Activated naive CD8-positive, alpha-beta T cell treated with anti-CD3 and anti-CD28 coated beads, Interleukin-2, amount 50 U/mL, for 24 hours (primary cell): ENCODE measurements at regions not wholly inside any gene's neighbourhood (a gene's known extent, or its start where the extent isn't known, plus 50 kb on each side); places are given as distances from the start of the nearest gene placed in this dataset.
A peak's percentile ranks its signal among the peaks of the same experiment; 100 is the strongest.

Source experiments
- ATAC-seq: fragments of 150-1000 bp; cut with Tn5 transposase; one replicate; pipeline ENCODE4 v1.10.0; 2021
- DNase-seq: peaks from one replicate; pipeline ENCODE4 v3.0.0; 2021
- H3K27ac Mint-ChIP-seq: one replicate; pipeline ENCODE4 v1.8.0; 2021; ENCODE audit warnings: mild to moderate bottlenecking, mixed read lengths
- H3K27me3 Mint-ChIP-seq: one replicate; pipeline ENCODE4 v1.8.0; 2021; ENCODE audit warnings: mixed read lengths
- H3K36me3 Mint-ChIP-seq: one replicate; pipeline ENCODE4 v1.8.0; 2021; ENCODE audit warnings: low read depth, mixed read lengths
- H3K4me1 Mint-ChIP-seq: one replicate; pipeline ENCODE4 v1.8.0; 2021; ENCODE audit warnings: mixed read lengths
- H3K4me3 Mint-ChIP-seq: one replicate; pipeline ENCODE4 v1.8.0; 2021; ENCODE audit warnings: mild to moderate bottlenecking, moderate library complexity, mixed read lengths
- H3K9me3 Mint-ChIP-seq: one replicate; pipeline ENCODE4 v1.8.0; 2021; ENCODE audit warnings: mixed read lengths

DNA sequence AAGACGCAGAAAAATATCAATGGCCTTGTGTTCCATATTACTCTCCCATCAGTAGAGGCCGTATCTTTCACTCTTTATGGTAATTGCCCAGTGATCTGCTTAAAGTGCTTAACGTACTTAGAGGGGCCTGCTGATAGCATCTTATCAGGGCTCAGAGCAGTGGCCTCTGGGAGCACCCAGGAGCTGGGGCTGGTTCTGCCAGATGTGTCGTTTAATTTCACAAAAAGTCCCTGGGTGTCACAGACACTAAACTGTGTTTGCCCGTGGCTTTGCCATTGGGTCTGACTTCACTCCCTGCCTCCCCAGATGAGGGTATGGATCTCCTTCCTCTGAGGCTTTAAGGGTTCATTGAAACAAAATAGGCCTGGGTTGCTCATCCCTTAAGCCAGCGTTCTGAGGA lies 435.3 kb downstream of the GATA3 start:
- Mint-ChIP-seq H3K27ac (no peak overlapping the region), H3K4me3 (no peak overlapping the region), H3K9me3 (no peaks in the 10 kb centered on the region), H3K36me3 (no peaks in the 10 kb centered on the region), H3K27me3 (peaks cover 2% of the 10 kb centered on the region), H3K4me1 (no peaks in the 10 kb centered on the region)
- no peak for ATAC-seq
- DNase-seq = no peak

- ATAC-seq (no peak), DNase-seq (no peak)
- Mint-ChIP-seq H3K4me1 (peaks cover 9% of the 10 kb centered on the region), H3K9me3 (peaks cover 5% of the 10 kb centered on the region), H3K27ac (no peak overlapping the region), H3K27me3 (peaks cover 4% of the 10 kb centered on the region), H3K4me3 (no peak overlapping the region), H3K36me3 (no peaks in the 10 kb centered on the region)
Observed at GRCh38 chr10:8498290-8498689, 443.8 kb downstream of the GATA3 start.

DNA sequence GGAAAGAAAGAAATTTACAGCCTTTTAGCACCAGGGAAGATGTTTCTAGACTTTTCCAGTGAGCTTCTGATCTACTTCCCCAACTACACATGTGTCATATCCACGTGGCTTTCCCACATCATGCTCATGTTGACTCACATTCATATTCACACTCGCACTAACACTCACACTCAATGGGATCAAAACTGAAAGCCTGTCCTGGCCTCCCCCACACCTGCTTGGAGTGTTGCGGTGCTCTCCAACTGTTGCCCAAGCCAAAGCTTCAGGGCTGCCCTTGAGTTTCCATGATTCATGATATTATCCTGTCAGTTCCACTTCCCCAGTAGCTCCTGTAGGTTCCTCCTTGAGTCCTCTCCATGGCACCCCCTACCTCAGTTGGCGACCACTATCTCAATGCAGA lies 444.4 kb downstream of the GATA3 start:
- Mint-ChIP-seq H3K9me3 (peaks cover 5% of the 10 kb centered on the region), H3K27ac (no peak overlapping the region), H3K4me1 (peaks cover 9% of the 10 kb centered on the region), H3K36me3 (no peaks in the 10 kb centered on the region), H3K4me3 (no peak overlapping the region), H3K27me3 (peaks cover 4% of the 10 kb centered on the region)
- peak; percentile 85 for ATAC-seq
- no peak for DNase-seq

GRCh38 chr10:8499312-8499711 lies 444.8 kb downstream of the GATA3 start:
- peaks cover 5% of the 10 kb centered on the region for H3K9me3 Mint-ChIP-seq
- H3K36me3 Mint-ChIP-seq = no peaks in the 10 kb centered on the region
- no peak for ATAC-seq
- peaks cover 9% of the 10 kb centered on the region for H3K4me1 Mint-ChIP-seq
- H3K27me3 Mint-ChIP-seq = peaks cover 4% of the 10 kb centered on the region
- H3K27ac Mint-ChIP-seq = no peak overlapping the region
- H3K4me3 Mint-ChIP-seq = no peak overlapping the region
- no peak for DNase-seq

- no peak overlapping the region for H3K4me3 Mint-ChIP-seq
- no peak for ATAC-seq
- no peak for DNase-seq
- peaks cover 5% of the 10 kb centered on the region for H3K9me3 Mint-ChIP-seq
- peaks cover 9% of the 10 kb centered on the region for H3K4me1 Mint-ChIP-seq
- no peaks in the 10 kb centered on the region for H3K36me3 Mint-ChIP-seq
- H3K27me3 Mint-ChIP-seq = peaks cover 4% of the 10 kb centered on the region
- no peak overlapping the region for H3K27ac Mint-ChIP-seq
Observed at GRCh38 chr10:8499752-8500390, 445.4 kb downstream of the GATA3 start.

- no peak for DNase-seq
- ATAC-seq = no peak
- Mint-ChIP-seq H3K4me1 (peaks cover 9% of the 10 kb centered on the region), H3K4me3 (no peak overlapping the region), H3K27ac (no peak overlapping the region), H3K9me3 (peaks cover 5% of the 10 kb centered on the region), H3K27me3 (peaks cover 8% of the 10 kb centered on the region), H3K36me3 (no peaks in the 10 kb centered on the region)
Observed at GRCh38 chr10:8502573-8502972, 448.1 kb downstream of the GATA3 start.

DNA sequence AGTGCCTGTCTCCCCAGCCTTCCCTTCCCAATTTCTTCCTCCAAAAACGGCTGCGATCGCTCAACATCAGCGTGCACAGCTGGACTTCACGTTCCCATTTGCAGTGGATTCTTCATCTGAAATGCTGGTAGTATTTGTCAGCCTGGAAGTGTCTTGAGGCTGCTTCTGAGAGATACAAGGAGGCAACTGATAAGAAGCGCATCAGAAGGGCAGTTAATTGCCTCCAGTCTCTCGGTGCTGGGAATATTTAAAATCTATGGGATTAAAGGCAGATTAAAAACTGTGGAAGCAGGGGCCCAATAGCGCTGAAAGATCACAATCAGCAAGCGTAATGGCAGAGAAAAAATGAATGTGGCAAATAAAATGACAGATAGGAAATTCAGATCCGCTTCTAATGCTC lies 450.0 kb downstream of the GATA3 start:
- H3K4me3 Mint-ChIP-seq = no peak overlapping the region
- DNase-seq = no peak
- no peaks in the 10 kb centered on the region for H3K4me1 Mint-ChIP-seq
- no peaks in the 10 kb centered on the region for H3K36me3 Mint-ChIP-seq
- H3K27me3 Mint-ChIP-seq = peaks cover 16% of the 10 kb centered on the region
- H3K27ac Mint-ChIP-seq = no peak overlapping the region
- no peaks in the 10 kb centered on the region for H3K9me3 Mint-ChIP-seq
- no peak for ATAC-seq

- Mint-ChIP-seq H3K4me3 (no peak overlapping the region), H3K27ac (no peak overlapping the region), H3K27me3 (peaks cover 15% of the 10 kb centered on the region), H3K36me3 (no peaks in the 10 kb centered on the region), H3K4me1 (no peaks in the 10 kb centered on the region), H3K9me3 (no peaks in the 10 kb centered on the region)
- ATAC-seq (no peak), DNase-seq (no peak)
Observed at GRCh38 chr10:8507156-8507555, 452.7 kb downstream of the GATA3 start.

GRCh38 chr10:8508882-8509281 lies 454.4 kb downstream of the GATA3 start:
- no peaks in the 10 kb centered on the region for H3K4me1 Mint-ChIP-seq
- peaks cover 15% of the 10 kb centered on the region for H3K27me3 Mint-ChIP-seq
- no peaks in the 10 kb centered on the region for H3K9me3 Mint-ChIP-seq
- ATAC-seq (no peak), DNase-seq (no peak)
- H3K4me3 Mint-ChIP-seq = no peak overlapping the region
- H3K27ac Mint-ChIP-seq = no peak overlapping the region
- H3K36me3 Mint-ChIP-seq = no peaks in the 10 kb centered on the region

- Mint-ChIP-seq H3K4me3 (no peak overlapping the region), H3K9me3 (no peaks in the 10 kb centered on the region), H3K4me1 (no peaks in the 10 kb centered on the region), H3K36me3 (no peaks in the 10 kb centered on the region), H3K27ac (no peak overlapping the region), H3K27me3 (peaks cover 16% of the 10 kb centered on the region)
- ATAC-seq (no peak), DNase-seq (no peak)
Observed at GRCh38 chr10:8510471-8510870, 456.0 kb downstream of the GATA3 start.

GRCh38 chr10:8511026-8511425 lies 456.5 kb downstream of the GATA3 start:
- H3K36me3 Mint-ChIP-seq = no peaks in the 10 kb centered on the region
- H3K4me1 Mint-ChIP-seq = no peaks in the 10 kb centered on the region
- peaks cover 16% of the 10 kb centered on the region for H3K27me3 Mint-ChIP-seq
- no peaks in the 10 kb centered on the region for H3K9me3 Mint-ChIP-seq
- H3K27ac Mint-ChIP-seq = no peak overlapping the region
- ATAC-seq = no peak
- no peak overlapping the region for H3K4me3 Mint-ChIP-seq
- no peak for DNase-seq

DNA sequence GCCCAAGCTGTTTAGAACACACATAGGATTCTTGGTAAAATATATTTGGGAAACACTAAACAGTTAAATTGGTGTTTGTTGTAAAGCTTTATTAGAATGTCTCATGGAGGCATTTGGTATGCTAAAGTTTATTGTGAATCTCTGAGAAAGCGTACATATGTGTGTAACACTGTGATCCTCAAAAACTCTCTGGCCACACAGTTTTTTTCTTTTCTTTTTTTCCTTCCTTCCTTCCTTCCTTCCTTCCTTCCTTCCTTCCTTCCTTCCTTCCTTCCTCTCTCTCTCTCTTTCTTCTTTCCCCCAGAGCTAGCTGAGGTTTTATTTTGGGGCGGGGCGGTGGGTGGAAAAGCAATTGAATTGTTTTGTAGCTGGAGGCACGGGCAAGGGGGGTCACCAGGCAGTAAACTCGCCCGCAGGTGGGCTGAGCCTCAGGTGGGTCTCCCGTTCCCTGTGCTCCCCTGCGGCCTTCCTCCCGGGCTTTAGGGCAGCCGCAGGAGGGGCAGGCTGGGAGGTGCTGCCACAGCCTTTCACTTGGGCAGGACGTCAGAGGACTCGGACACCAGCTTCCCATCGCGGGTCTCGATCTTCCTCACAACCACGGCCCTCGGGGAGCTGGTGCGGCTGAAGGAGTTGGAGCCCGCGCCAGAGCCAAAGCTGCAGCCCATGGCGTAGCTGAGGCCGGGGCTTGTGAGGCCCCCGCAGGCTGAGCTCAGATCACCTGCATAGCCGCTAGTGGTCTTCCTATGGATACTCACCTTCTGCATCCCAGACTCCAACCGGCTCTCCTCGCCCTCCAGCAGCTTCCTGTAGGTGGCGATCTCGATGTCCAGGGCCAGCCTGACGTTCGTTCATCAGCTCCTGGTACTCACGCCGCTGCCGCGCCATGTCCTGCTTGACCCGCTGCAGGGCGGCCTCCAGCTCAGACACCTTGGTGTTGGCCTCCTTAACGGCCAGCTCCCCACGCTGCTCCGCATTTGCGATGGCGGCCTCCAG lies 459.0 kb downstream of the GATA3 start:
- H3K27me3 Mint-ChIP-seq = peaks cover 11% of the 10 kb centered on the region
- no peaks in the 10 kb centered on the region for H3K36me3 Mint-ChIP-seq
- H3K4me1 Mint-ChIP-seq = no peaks in the 10 kb centered on the region
- ATAC-seq = no peak
- H3K27ac Mint-ChIP-seq = no peak overlapping the region
- H3K9me3 Mint-ChIP-seq = no peaks in the 10 kb centered on the region
- no peak for DNase-seq
- no peak overlapping the region for H3K4me3 Mint-ChIP-seq

- no peak for ATAC-seq
- peaks cover 8% of the 10 kb centered on the region for H3K9me3 Mint-ChIP-seq
- no peak overlapping the region for H3K27ac Mint-ChIP-seq
Observed at GRCh38 chr10:8520382-8520781, 465.9 kb downstream of the GATA3 start.

GRCh38 chr10:8527773-8528172 lies 473.3 kb downstream of the GATA3 start:
- DNase-seq (no peak), ATAC-seq (no peak)
- Mint-ChIP-seq H3K9me3 (no peaks in the 10 kb centered on the region), H3K4me3 (no peak overlapping the region), H3K4me1 (no peaks in the 10 kb centered on the region), H3K27me3 (peaks cover 2% of the 10 kb centered on the region), H3K27ac (no peak overlapping the region), H3K36me3 (no peaks in the 10 kb centered on the region)

More at GRCh38 chr10:8520382-8520781, 465.9 kb downstream of the GATA3 start:
- H3K4me3 Mint-ChIP-seq = no peak overlapping the region
- no peaks in the 10 kb centered on the region for H3K36me3 Mint-ChIP-seq
- peaks cover 2% of the 10 kb centered on the region for H3K27me3 Mint-ChIP-seq
- no peak for DNase-seq
- no peaks in the 10 kb centered on the region for H3K4me1 Mint-ChIP-seq

DNA sequence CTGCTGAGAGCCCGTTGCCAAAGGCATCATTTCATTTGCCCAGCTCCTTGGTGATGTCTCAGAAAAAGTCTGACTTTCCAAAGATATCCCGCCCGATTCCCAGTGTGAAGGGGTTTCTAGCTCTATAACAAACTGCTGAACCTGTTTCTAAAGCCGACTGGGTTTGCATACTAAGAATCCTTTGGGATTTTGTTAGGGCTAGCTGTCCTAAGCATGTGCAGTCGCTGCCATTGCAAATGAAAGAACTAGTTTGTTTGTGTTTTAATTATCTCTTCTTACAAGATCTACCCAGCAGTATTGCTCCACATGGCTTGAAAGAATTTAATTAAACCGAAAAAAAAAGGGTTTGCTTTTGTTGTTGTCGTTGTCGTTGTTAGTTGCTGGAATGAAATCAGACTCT lies 476.6 kb downstream of the GATA3 start:
- no peaks in the 10 kb centered on the region for H3K9me3 Mint-ChIP-seq
- H3K27ac Mint-ChIP-seq = no peak overlapping the region
- DNase-seq = no peak
- no peaks in the 10 kb centered on the region for H3K4me1 Mint-ChIP-seq
- peaks cover 9% of the 10 kb centered on the region for H3K27me3 Mint-ChIP-seq
- no peak for ATAC-seq
- no peaks in the 10 kb centered on the region for H3K36me3 Mint-ChIP-seq
- no peak overlapping the region for H3K4me3 Mint-ChIP-seq
